GM12891 (cell line): ENCODE measurements at regions not wholly inside any gene's neighbourhood (a gene's known extent, or its start where the extent isn't known, plus 50 kb on each side); places are given as distances from the start of the nearest gene placed in this dataset.

Source experiments
- PAX5 ChIP-seq: IDR thresholded peaks from 2 replicates; pipeline ENCODE4 v1.6.1; 2011; ENCODE audit warnings: low read length, moderate library complexity, mild to moderate bottlenecking; ENCODE audit not compliant: insufficient read depth, severe bottlenecking
- POLR2A ChIP-seq: IDR thresholded peaks from 2 replicates; pipeline ENCODE4 v1.6.1; 2011; ENCODE audit warnings: low read depth, low read length, control low read depth
- POLR2AphosphoS5 ChIP-seq: IDR thresholded peaks from 2 replicates; pipeline ENCODE4 v1.6.1; 2011; ENCODE audit warnings: low read depth, low read length, control low read depth
- POU2F2 ChIP-seq: IDR thresholded peaks from 2 replicates; pipeline ENCODE4 v1.6.1; 2011; ENCODE audit warnings: low read depth, mild to moderate bottlenecking, control low read depth, low read length, moderate library complexity
- SPI1 ChIP-seq: IDR thresholded peaks from 2 replicates; pipeline ENCODE4 v1.6.1; 2011; ENCODE audit warnings: low read depth, low read length, control low read depth
- TAF1 ChIP-seq: IDR thresholded peaks from 2 replicates; pipeline ENCODE4 v1.6.1; 2011; ENCODE audit warnings: low read depth, low read length, control low read depth

DNA sequence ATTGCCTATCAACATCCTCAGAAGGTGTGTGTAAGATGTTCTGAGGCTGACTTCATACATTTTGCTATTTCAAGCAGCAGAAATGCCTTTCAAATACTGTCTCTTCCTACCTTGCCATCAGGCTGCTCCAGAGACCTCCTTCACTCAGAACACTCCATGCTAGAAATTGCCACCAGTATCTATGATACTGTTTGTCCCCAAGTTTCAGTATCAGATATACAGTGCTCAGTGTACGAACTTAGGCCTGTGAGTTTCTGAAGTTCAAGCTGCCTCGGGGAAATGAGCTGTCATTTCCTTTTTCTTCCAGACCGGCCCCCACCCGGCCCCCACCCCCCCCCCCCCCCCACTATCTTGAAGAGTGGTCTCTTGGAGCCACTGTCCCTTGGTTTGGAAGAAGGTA is 373.4 kb upstream of the CHRM2 start:
- TF ChIP-seq POU2F2 (no peak), POLR2A (no peak), POLR2AphosphoS5 (no peak), SPI1 (no peak), PAX5 (no peak), TAF1 (no peak)
